ENCODE measurements at regions not wholly inside any gene's neighbourhood (a gene's known extent, or its start where the extent isn't known, plus 50 kb on each side); places are given as distances from the start of the nearest gene placed in this dataset.

- H3K9ac ChIP-seq (ENCODE audit: insufficient read length): no peak overlapping the region
- TF ChIP-seq FOXP2 (optimal IDR thresholded peaks at IDR 0.05; ENCODE audit: control extremely low read depth, extremely low read length, insufficient read depth) (no peak), EZH2 (IDR thresholded peaks at IDR 0.05) (no peak), POLR2AphosphoS5 (IDR thresholded peaks at IDR 0.05; ENCODE audit: borderline replicate concordance, low read depth, low read length) (no peak)
- H3K27ac ChIP-seq: no peak overlapping the region
- H3K4me3 ChIP-seq: no peak overlapping the region
- no peaks in the 10 kb centered on the region for H3K9me3 ChIP-seq (ENCODE audit: low read depth, low read length)
- no peak for DNase-seq (ENCODE audit: low read depth, low spot score)
- no peaks in the 10 kb centered on the region for H3K36me3 ChIP-seq (ENCODE audit: insufficient read depth, low read length)
Observed at GRCh38 chr2:204175552-204176271, 239.1 kb downstream of the ICOS start.

GRCh38 chr2:204176306-204176705 lies 239.7 kb downstream of the ICOS start:
- TF ChIP-seq FOXP2 (optimal IDR thresholded peaks at IDR 0.05; ENCODE audit: control extremely low read depth, extremely low read length, insufficient read depth) (no peak), EZH2 (IDR thresholded peaks at IDR 0.05) (no peak), POLR2AphosphoS5 (IDR thresholded peaks at IDR 0.05; ENCODE audit: borderline replicate concordance, low read depth, low read length) (no peak)
- no peaks in the 10 kb centered on the region for H3K9me3 ChIP-seq (ENCODE audit: low read depth, low read length)
- H3K4me3 ChIP-seq: no peak overlapping the region
- H3K9ac ChIP-seq (ENCODE audit: insufficient read length): no peak overlapping the region
- H3K36me3 ChIP-seq (ENCODE audit: insufficient read depth, low read length): no peaks in the 10 kb centered on the region
- no peak for DNase-seq (ENCODE audit: low read depth, low spot score)
- H3K27ac ChIP-seq: peak overlapping the region; percentile 70

DNA sequence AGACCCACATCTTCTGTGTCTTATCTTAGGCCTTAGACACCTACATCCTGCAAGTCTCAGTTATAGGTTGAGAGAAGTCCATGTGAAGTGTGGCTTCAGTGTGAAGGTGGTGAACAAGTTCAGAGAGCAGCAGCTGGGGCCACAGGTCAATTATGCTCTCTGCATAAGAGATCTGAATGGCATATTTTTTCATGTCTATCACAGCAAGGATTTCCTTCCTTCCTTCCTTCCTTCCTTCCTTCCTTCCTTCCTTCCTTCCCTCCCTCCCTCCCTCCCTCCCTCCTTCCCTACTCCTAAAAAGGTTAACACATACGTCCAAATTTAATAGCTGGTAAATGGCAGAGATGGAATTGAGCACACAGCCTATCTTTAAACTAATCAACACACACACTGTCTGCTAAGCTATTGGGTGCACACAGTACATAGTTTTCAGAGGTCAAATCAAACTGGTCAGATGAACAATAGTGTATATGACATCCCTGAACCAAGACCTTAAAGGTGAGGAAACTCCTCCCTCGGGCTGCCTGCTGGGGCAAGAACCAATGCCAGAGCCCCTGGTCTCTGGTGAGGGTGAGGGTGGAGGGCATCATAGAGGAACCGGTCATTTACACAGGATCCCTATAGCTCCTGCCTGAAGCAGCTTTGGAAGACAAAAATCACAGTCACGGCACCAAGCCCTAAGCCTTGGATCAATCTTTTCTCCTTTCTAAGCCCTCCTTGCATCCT lies 240.9 kb downstream of the ICOS start:
- Histone ChIP-seq H3K9ac (ENCODE audit: insufficient read length) (no peak overlapping the region), H3K4me3 (peak overlapping the region; percentile 37), H3K9me3 (ENCODE audit: low read depth, low read length) (no peaks in the 10 kb centered on the region), H3K27ac (peak overlapping the region; percentile 80), H3K36me3 (ENCODE audit: insufficient read depth, low read length) (no peaks in the 10 kb centered on the region)
- no peak for DNase-seq (ENCODE audit: low read depth, low spot score)
- TF ChIP-seq EZH2 (IDR thresholded peaks at IDR 0.05): no peak
- TF ChIP-seq POLR2AphosphoS5 (IDR thresholded peaks at IDR 0.05; ENCODE audit: borderline replicate concordance, low read depth, low read length): 0 out of 2 replicates have a peak, but pooled peaks have one; percentile 23
- no peak for TF ChIP-seq FOXP2 (optimal IDR thresholded peaks at IDR 0.05; ENCODE audit: control extremely low read depth, extremely low read length, insufficient read depth)

DNA sequence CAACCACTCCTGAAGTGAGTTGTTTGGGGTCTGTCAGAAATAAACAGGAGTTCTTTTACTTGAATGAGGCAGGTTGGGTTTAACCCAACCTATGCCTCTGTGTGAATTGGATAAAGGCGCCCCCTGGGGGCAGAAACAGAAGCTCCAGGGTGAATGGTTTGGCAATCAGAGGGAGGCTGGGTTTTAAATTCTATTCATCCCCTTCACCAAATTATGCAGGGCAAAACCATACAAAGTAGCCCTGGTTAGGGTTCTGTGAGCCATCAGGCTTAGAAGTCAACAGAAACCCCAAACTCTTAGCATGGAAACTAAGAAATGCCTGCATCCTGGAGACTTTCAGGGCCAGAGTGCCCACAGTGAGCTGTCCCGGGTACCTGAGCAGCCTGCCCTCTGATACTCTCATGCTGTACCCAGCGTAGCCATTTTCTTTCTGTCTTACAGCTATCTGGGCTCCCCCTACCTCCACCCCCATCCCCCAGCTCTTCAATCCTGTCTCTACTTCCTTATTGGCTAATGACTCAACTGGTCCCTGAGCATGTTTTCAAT lies 241.5 kb downstream of the ICOS start:
- Histone ChIP-seq H3K9me3 (ENCODE audit: low read depth, low read length) (no peaks in the 10 kb centered on the region), H3K9ac (ENCODE audit: insufficient read length) (no peak overlapping the region), H3K36me3 (ENCODE audit: insufficient read depth, low read length) (no peaks in the 10 kb centered on the region), H3K4me3 (peak overlapping the region; percentile 37), H3K27ac (peak overlapping the region; percentile 80)
- TF ChIP-seq EZH2 (IDR thresholded peaks at IDR 0.05) (no peak), FOXP2 (optimal IDR thresholded peaks at IDR 0.05; ENCODE audit: control extremely low read depth, extremely low read length, insufficient read depth) (no peak), POLR2AphosphoS5 (IDR thresholded peaks at IDR 0.05; ENCODE audit: borderline replicate concordance, low read depth, low read length) (no peak)
- no peak for DNase-seq (ENCODE audit: low read depth, low spot score)

DNA sequence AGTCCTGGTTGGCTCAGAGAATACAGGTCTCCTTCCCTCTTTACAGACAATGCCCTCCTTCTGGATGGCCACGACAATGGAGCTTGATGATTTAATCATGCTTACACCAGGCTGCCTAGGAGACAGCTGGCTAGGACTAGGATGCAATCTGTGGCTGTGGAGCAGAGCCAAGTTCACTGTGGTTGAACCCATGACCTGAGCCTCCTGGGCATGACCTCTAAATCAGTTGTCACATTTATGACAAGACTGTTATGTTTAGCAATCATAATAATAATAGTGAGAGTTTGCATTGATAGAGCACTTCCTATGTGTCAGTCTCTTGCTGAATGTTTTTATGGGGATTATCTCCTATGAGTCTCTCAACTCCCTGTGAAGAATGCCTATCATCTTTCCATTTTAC lies 244.1 kb downstream of the ICOS start:
- no peak for TF ChIP-seq EZH2 (IDR thresholded peaks at IDR 0.05)
- TF ChIP-seq FOXP2 (optimal IDR thresholded peaks at IDR 0.05; ENCODE audit: control extremely low read depth, extremely low read length, insufficient read depth): no peak
- TF ChIP-seq POLR2AphosphoS5 (IDR thresholded peaks at IDR 0.05; ENCODE audit: borderline replicate concordance, low read depth, low read length): no peak; the same call in 1 of the 2 replicates
- Histone ChIP-seq H3K36me3 (ENCODE audit: insufficient read depth, low read length) (no peaks in the 10 kb centered on the region), H3K9me3 (ENCODE audit: low read depth, low read length) (no peaks in the 10 kb centered on the region), H3K9ac (ENCODE audit: insufficient read length) (no peak overlapping the region), H3K4me3 (no peak overlapping the region), H3K27ac (no peak overlapping the region)
- DNase-seq (ENCODE audit: low read depth, low spot score): no peak

GRCh38 chr2:204183608-204184007 lies 247.0 kb downstream of the ICOS start:
- no peak overlapping the region for H3K4me3 ChIP-seq
- TF ChIP-seq EZH2 (IDR thresholded peaks at IDR 0.05) (no peak), FOXP2 (optimal IDR thresholded peaks at IDR 0.05; ENCODE audit: control extremely low read depth, extremely low read length, insufficient read depth) (no peak), POLR2AphosphoS5 (IDR thresholded peaks at IDR 0.05; ENCODE audit: borderline replicate concordance, low read depth, low read length) (no peak)
- no peak overlapping the region for H3K27ac ChIP-seq
- no peak for DNase-seq (ENCODE audit: low read depth, low spot score)
- no peaks in the 10 kb centered on the region for H3K9me3 ChIP-seq (ENCODE audit: low read depth, low read length)
- H3K9ac ChIP-seq (ENCODE audit: insufficient read length): no peak overlapping the region
- H3K36me3 ChIP-seq (ENCODE audit: insufficient read depth, low read length): no peaks in the 10 kb centered on the region

DNA sequence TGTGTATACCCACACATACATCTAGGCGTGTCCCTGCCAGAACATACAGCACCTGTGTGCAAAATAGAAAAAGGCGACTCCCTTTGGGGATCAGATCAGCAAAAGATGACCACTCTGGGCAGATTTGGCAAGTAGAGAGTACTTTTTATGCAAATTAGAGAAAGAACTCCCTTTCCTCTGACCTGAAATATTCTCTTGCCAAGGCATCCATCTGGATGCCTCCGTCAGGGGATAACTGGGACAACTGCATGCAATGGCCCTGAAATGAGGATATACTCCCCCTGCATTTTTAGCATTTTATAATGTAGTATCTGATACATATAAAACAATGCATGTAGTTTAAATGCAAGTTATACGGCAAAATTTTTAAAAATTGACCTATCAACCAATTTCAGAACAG lies 247.7 kb downstream of the ICOS start:
- DNase-seq (ENCODE audit: low read depth, low spot score): no peak

More for the DNA sequence above, 247.7 kb downstream of the ICOS start:
- H3K9me3 ChIP-seq (ENCODE audit: low read depth, low read length): no peaks in the 10 kb centered on the region
- no peak overlapping the region for H3K9ac ChIP-seq (ENCODE audit: insufficient read length)
- no peak for TF ChIP-seq FOXP2 (optimal IDR thresholded peaks at IDR 0.05; ENCODE audit: control extremely low read depth, extremely low read length, insufficient read depth)
- no peak for TF ChIP-seq POLR2AphosphoS5 (IDR thresholded peaks at IDR 0.05; ENCODE audit: borderline replicate concordance, low read depth, low read length)
- no peak for TF ChIP-seq EZH2 (IDR thresholded peaks at IDR 0.05)
- no peak overlapping the region for H3K27ac ChIP-seq
- no peak overlapping the region for H3K4me3 ChIP-seq
- no peaks in the 10 kb centered on the region for H3K36me3 ChIP-seq (ENCODE audit: insufficient read depth, low read length)
